HCT116 (cell line): ENCODE measurements at regions not wholly inside any gene's neighbourhood (a gene's known extent, or its start where the extent isn't known, plus 50 kb on each side); places are given as distances from the start of the nearest gene placed in this dataset.

Source experiments
- ATAC-seq: fragments of 200-7000 bp; cut with Tn5 transposase; 2 replicates; pipeline ENCODE4 v1.9.1; 2020; ENCODE audit warnings: mild to moderate bottlenecking, moderate library complexity
- BruUV-seq: library from RNA; stranded (reverse); fragments of 400-500 nt; replicated peaks from 2 replicates; lab custom pipeline; 2021; lab: Mats Ljungman, UMichigan
- CTCF ChIA-PET: fragments of 300-600 bp; sonication (Branson Sonifier 250); formaldehyde crosslinking; loops from one replicate; lab custom pipeline; 2021; ENCODE audit warnings: antibody characterized with exemption; lab: Charles Lee
- POLR2A ChIA-PET: fragments of 300-600, 350-600 bp; sonication (Branson Sonifier 250); formaldehyde crosslinking; loops from one replicate; lab custom pipeline; 2021; ENCODE audit warnings: antibody characterized with exemption; lab: Charles Lee
- RAD21 ChIA-PET, 2 experiments: fragments of 300-600 bp; sonication (Branson Sonifier 250); formaldehyde crosslinking; loops; one replicate each; lab custom pipeline; 2023; ENCODE audit warnings: low total read pairs in 2 of 2; ENCODE audit not compliant: uncharacterized antibody in 2 of 2, unreplicated experiment in 2 of 2, low non-redundant PET in 1 of 2; lab: Charles Lee
- DNase-seq: peaks from one replicate; pipeline ENCODE4 v3.0.0-alpha.2; 2010; ENCODE audit warnings: low read depth, low spot score
- H2AFZ ChIP-seq: fragments of 200-600 bp; shearing (Covaris generic), sonication (generic); 2 replicates; pipeline ENCODE4 v1.6.1; 2017; ENCODE audit warnings: low read depth, mixed run types, mixed read lengths, antibody characterized with exemption, low read length; ENCODE audit not compliant: poor library complexity, severe bottlenecking
- H3K27ac ChIP-seq: 2 replicates; pipeline ENCODE4 v1.5.1; 2012; ENCODE audit warnings: low read depth, low read length
- H3K27me3 ChIP-seq: fragments of 200-600 bp; sonication (generic); 2 replicates; pipeline ENCODE4 v1.6.1; 2016; ENCODE audit warnings: mixed run types, low read length, mixed read lengths; ENCODE audit not compliant: insufficient read depth
- H3K36me3 ChIP-seq, 2 experiments: fragments of 200-500 bp in 1 of 2; fragments of 200-600 bp in 1 of 2; sonication (Bioruptor generic) in 1 of 2; sonication (generic) in 1 of 2; 2 replicates each; pipeline versions ENCODE4 v1.5.1 to v1.6.1; 2014 to 2016; ENCODE audit warnings: low read length in 2 of 2, inconsistent platforms in 1 of 2, mixed read lengths in 1 of 2, mixed run types in 1 of 2; ENCODE audit not compliant: insufficient read depth in 2 of 2, control insufficient read depth in 1 of 2
- H3K4me1 ChIP-seq, 2 experiments: fragments of 200-600 bp in 1 of 2; sonication (generic) in 1 of 2; 2 replicates each; pipeline versions ENCODE4 v1.5.1 to v1.6.1; 2012 to 2017; ENCODE audit warnings: low read length in 2 of 2, inconsistent platforms in 1 of 2, mild to moderate bottlenecking in 1 of 2, mixed read lengths in 1 of 2, mixed run types in 1 of 2, moderate library complexity in 1 of 2; ENCODE audit not compliant: insufficient read depth in 2 of 2, control insufficient read depth in 1 of 2
- H3K4me2 ChIP-seq: fragments of 200-600 bp; sonication (generic); 2 replicates; pipeline ENCODE4 v1.6.1; 2017; ENCODE audit warnings: mixed run types, low read length, mixed read lengths
- H3K4me3 ChIP-seq, 2 experiments: fragments of 200-600 bp in 1 of 2; sonication (generic) in 1 of 2; replicated peaks in 1 of 2; 2 replicates each; pipeline ENCODE4 v1.5.1; 2011 to 2016; ENCODE audit warnings: low read length in 2 of 2, control low read depth in 1 of 2, low read depth in 1 of 2, mild to moderate bottlenecking in 1 of 2, mixed read lengths in 1 of 2, mixed run types in 1 of 2
- H3K79me2 ChIP-seq: fragments of 200-600 bp; sonication (generic); 2 replicates; pipeline ENCODE4 v1.6.1; 2017; ENCODE audit warnings: mild to moderate bottlenecking, mixed run types, low read length, moderate library complexity, mixed read lengths; ENCODE audit not compliant: insufficient read depth
- H3K9ac ChIP-seq: fragments of 200-600 bp; sonication (generic); 2 replicates; pipeline ENCODE4 v1.6.1; 2016; ENCODE audit warnings: low read length, mixed read lengths
- H3K9me2 ChIP-seq: fragments of 200-600 bp; sonication (generic), shearing (Covaris generic); 2 replicates; pipeline ENCODE4 v1.6.1; 2017; ENCODE audit warnings: mixed run types, mild to moderate bottlenecking, moderate library complexity; ENCODE audit not compliant: insufficient read depth
- H3K9me3 ChIP-seq, 2 experiments: fragments of 200-500 bp in 1 of 2; fragments of 200-600 bp in 1 of 2; sonication (Bioruptor generic) in 1 of 2; sonication (generic) in 1 of 2; 2 replicates each; pipeline ENCODE4 v1.6.1; 2014 to 2017; ENCODE audit warnings: low read length in 2 of 2, mixed read lengths in 2 of 2, inconsistent platforms in 1 of 2, low read depth in 1 of 2, mild to moderate bottlenecking in 1 of 2, mixed run types in 1 of 2, moderate library complexity in 1 of 2; ENCODE audit not compliant: control insufficient read depth in 1 of 2, insufficient read depth in 1 of 2
- H4K20me1 ChIP-seq: fragments of 200-600 bp; sonication (generic), shearing (Covaris generic); 2 replicates; pipeline ENCODE4 v1.6.1; 2017; ENCODE audit warnings: mixed run types, mild to moderate bottlenecking, moderate library complexity; ENCODE audit not compliant: insufficient read depth
- CEBPB ChIP-seq: IDR thresholded peaks from 2 replicates; pipeline ENCODE4 v1.6.1; 2012; ENCODE audit warnings: low read depth
- EGR1 ChIP-seq: IDR thresholded peaks from 2 replicates; pipeline ENCODE4 v1.6.1; 2012; ENCODE audit warnings: low read depth
- ELF1 ChIP-seq: IDR thresholded peaks from 2 replicates; pipeline ENCODE4 v1.6.1; 2012; ENCODE audit warnings: low read depth, borderline replicate concordance
- EZH2 ChIP-seq: fragments of 200-600 bp; sonication (generic); IDR thresholded peaks from 2 replicates; pipeline ENCODE4 v1.6.1; 2017; ENCODE audit warnings: antibody characterized with exemption, mixed run types
- EZH2phosphoT487 ChIP-seq: fragments of 200-600 bp; IDR thresholded peaks from 2 replicates; pipeline ENCODE4 v1.6.1; 2018; ENCODE audit warnings: antibody characterized with exemption, borderline replicate concordance
- FOSL1 ChIP-seq: IDR thresholded peaks from 2 replicates; pipeline ENCODE4 v1.6.1; 2012; ENCODE audit warnings: low read depth
- JUND ChIP-seq: IDR thresholded peaks from 2 replicates; pipeline ENCODE4 v1.6.1; 2012
- POLR2AphosphoS5 ChIP-seq: IDR thresholded peaks from 2 replicates; pipeline ENCODE4 v1.6.1; 2011; ENCODE audit warnings: mild to moderate bottlenecking, low read depth, low read length, moderate library complexity
- RAD21 ChIP-seq: IDR thresholded peaks from 2 replicates; pipeline ENCODE4 v1.6.1; 2012; ENCODE audit warnings: low read depth, mild to moderate bottlenecking
- SP1 ChIP-seq: IDR thresholded peaks from 2 replicates; pipeline ENCODE4 v1.6.1; 2012; ENCODE audit warnings: low read depth
- SRF ChIP-seq: IDR thresholded peaks from 2 replicates; pipeline ENCODE4 v1.6.1; 2012; ENCODE audit warnings: low read depth
- YY1 ChIP-seq: IDR thresholded peaks from 2 replicates; pipeline ENCODE4 v1.6.1; 2011; ENCODE audit warnings: low read length, low read depth, moderate library complexity, mild to moderate bottlenecking; ENCODE audit not compliant: insufficient replicate concordance; ENCODE audit errors: extremely low read depth
- ZFX ChIP-seq: fragments of 450-650 bp; IDR thresholded peaks from 2 replicates; pipeline ENCODE4 v1.6.1; 2017
- intact Hi-C: fragments of 100-400 bp; cut with micrococcal nuclease; formaldehyde crosslinking; loops from 2 replicates; pipeline ENCODE4 v1.10.0; 2022
- TF ChIP-seq, protein P1 (sequence below), 3 experiments: fragments of 200-600 bp in 1 of 3; sonication (generic) in 1 of 3; IDR thresholded peaks in 2 of 3; conservative IDR thresholded peaks in 1 of 3; 2 replicates each; pipeline ENCODE4 v1.5.1; 2012 to 2017; ENCODE audit warnings: low read depth in 2 of 3, low read length in 2 of 3, antibody characterized with exemption in 1 of 3, borderline replicate concordance in 1 of 3, control low read depth in 1 of 3, mild to moderate bottlenecking in 1 of 3, mixed read lengths in 1 of 3, mixed run types in 1 of 3, moderate library complexity in 1 of 3; ENCODE audit not compliant: insufficient read depth in 1 of 3
- TF ChIP-seq, protein P2 (sequence below): IDR thresholded peaks from 2 replicates; pipeline ENCODE4 v1.6.1; 2012; ENCODE audit warnings: low read depth
- TF ChIP-seq, protein P3 (sequence below): IDR thresholded peaks from 2 replicates; pipeline ENCODE4 v1.6.1; 2012

DNA sequence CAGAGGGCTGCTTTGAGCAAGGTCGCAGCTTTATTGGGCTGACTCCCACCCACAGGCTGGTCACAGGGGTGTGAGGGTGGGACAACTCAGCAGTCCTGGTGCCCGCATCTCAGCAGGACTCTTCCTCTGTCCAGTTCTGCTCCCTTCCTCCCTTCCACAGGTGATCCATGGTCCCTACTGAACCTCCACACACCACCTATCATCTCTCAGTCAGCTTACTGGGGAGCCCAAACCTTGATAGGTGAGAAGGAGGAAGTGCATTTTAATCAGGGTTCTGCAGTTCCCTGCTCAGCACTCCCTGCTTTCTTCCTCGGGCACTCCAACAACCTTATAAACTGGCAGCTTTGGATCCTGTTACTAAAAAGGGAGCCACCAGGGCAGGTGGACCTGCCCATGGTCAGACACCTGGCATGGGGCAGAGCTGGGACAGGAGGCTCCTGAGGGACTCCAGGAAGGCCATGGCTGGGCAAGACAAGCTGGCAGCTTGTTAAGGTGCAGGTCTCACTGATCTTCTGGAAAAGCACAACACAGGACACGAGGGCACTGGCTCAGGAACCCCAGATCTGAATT is 664.6 kb downstream of the BCL11B start:
- H3K4me1 ChIP-seq, result no peaks in the 10 kb centered on the region
- TF ChIP-seq EZH2phosphoT487, result no peak
- TF ChIP-seq, protein P1, sequence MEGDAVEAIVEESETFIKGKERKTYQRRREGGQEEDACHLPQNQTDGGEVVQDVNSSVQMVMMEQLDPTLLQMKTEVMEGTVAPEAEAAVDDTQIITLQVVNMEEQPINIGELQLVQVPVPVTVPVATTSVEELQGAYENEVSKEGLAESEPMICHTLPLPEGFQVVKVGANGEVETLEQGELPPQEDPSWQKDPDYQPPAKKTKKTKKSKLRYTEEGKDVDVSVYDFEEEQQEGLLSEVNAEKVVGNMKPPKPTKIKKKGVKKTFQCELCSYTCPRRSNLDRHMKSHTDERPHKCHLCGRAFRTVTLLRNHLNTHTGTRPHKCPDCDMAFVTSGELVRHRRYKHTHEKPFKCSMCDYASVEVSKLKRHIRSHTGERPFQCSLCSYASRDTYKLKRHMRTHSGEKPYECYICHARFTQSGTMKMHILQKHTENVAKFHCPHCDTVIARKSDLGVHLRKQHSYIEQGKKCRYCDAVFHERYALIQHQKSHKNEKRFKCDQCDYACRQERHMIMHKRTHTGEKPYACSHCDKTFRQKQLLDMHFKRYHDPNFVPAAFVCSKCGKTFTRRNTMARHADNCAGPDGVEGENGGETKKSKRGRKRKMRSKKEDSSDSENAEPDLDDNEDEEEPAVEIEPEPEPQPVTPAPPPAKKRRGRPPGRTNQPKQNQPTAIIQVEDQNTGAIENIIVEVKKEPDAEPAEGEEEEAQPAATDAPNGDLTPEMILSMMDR (IDR thresholded peaks at IDR 0.05 in 2 of 3, conservative IDR thresholded peaks at IDR 0.05 in 1 of 3; ENCODE audit: borderline replicate concordance in 1 of 3, insufficient read depth in 1 of 3, low read depth in 2 of 3, low read length in 2 of 3), result no peak
- no peak for TF ChIP-seq CEBPB
- no peak for TF ChIP-seq SP1
- no peak for TF ChIP-seq ELF1
- TF ChIP-seq, protein P2, sequence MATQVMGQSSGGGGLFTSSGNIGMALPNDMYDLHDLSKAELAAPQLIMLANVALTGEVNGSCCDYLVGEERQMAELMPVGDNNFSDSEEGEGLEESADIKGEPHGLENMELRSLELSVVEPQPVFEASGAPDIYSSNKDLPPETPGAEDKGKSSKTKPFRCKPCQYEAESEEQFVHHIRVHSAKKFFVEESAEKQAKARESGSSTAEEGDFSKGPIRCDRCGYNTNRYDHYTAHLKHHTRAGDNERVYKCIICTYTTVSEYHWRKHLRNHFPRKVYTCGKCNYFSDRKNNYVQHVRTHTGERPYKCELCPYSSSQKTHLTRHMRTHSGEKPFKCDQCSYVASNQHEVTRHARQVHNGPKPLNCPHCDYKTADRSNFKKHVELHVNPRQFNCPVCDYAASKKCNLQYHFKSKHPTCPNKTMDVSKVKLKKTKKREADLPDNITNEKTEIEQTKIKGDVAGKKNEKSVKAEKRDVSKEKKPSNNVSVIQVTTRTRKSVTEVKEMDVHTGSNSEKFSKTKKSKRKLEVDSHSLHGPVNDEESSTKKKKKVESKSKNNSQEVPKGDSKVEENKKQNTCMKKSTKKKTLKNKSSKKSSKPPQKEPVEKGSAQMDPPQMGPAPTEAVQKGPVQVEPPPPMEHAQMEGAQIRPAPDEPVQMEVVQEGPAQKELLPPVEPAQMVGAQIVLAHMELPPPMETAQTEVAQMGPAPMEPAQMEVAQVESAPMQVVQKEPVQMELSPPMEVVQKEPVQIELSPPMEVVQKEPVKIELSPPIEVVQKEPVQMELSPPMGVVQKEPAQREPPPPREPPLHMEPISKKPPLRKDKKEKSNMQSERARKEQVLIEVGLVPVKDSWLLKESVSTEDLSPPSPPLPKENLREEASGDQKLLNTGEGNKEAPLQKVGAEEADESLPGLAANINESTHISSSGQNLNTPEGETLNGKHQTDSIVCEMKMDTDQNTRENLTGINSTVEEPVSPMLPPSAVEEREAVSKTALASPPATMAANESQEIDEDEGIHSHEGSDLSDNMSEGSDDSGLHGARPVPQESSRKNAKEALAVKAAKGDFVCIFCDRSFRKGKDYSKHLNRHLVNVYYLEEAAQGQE, result no peak
- no peak for TF ChIP-seq EGR1
- no peak for TF ChIP-seq RAD21
- no peak for TF ChIP-seq ZFX
- TF ChIP-seq, protein P3, sequence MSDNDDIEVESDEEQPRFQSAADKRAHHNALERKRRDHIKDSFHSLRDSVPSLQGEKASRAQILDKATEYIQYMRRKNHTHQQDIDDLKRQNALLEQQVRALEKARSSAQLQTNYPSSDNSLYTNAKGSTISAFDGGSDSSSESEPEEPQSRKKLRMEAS, result no peak
- no peak for TF ChIP-seq YY1
- no peak for TF ChIP-seq SRF
- no peak for TF ChIP-seq FOSL1
- no peak for TF ChIP-seq EZH2
- no peak for TF ChIP-seq POLR2AphosphoS5
- TF ChIP-seq JUND, result no peak
- RAD21 ChIA-PET, result no interaction called here
- no peak overlapping the region for H3K4me3 ChIP-seq
- H3K36me3 ChIP-seq, result no peaks in the 10 kb centered on the region
- no peaks in the 10 kb centered on the region for H4K20me1 ChIP-seq
- H3K9ac ChIP-seq, result no peak overlapping the region
- ATAC-seq (no peak), DNase-seq (no peak)
- no peaks in the 10 kb centered on the region for H3K9me3 ChIP-seq
- H3K27ac ChIP-seq, result no peak overlapping the region
- intact Hi-C loops, result no loop called here
- H3K9me2 ChIP-seq, result no peaks in the 10 kb centered on the region
- CTCF ChIA-PET, result no interaction called here
- no TSS peak for BruUV-seq
- POLR2A ChIA-PET, result no interaction called here
- no peak overlapping the region for H3K4me2 ChIP-seq
- no peaks in the 10 kb centered on the region for H3K79me2 ChIP-seq
- H2AFZ ChIP-seq, result no peak overlapping the region
- no peaks in the 10 kb centered on the region for H3K27me3 ChIP-seq
